Tibial nerve (tissue), 4 donors: ENCODE measurements at regions not wholly inside any gene's neighbourhood (a gene's known extent, or its start where the extent isn't known, plus 50 kb on each side); places are given as distances from the start of the nearest gene placed in this dataset.

Experiments used
- DNase-seq, 2 donors: peaks; one replicate each; pipeline ENCODE4 v3.0.0-alpha.2; 2019; ENCODE audit warnings: low spot score in 2 of 2
- H3K27ac ChIP-seq, 4 donors: fragments of 200-600 bp; sonication (generic) in 3 of 4; one replicate each; pipeline ENCODE4 v1.5.1; 2017 to 2019; ENCODE audit warnings: mild to moderate bottlenecking in 1 of 4
- H3K27me3 ChIP-seq, 2 donors: fragments of 200-600 bp; sonication (generic) in 1 of 2; one replicate each; pipeline versions ENCODE4 v1.5.1 to v1.6.0; 2017 to 2019
- H3K36me3 ChIP-seq, 3 donors: fragments of 200-600 bp; sonication (generic); one replicate each; pipeline ENCODE4 v1.5.1; 2018 to 2019
- H3K4me1 ChIP-seq, 4 donors: fragments of 200-600 bp; sonication (generic) in 3 of 4; one replicate each; pipeline ENCODE4 v1.5.1; 2017 to 2019
- H3K4me3 ChIP-seq, 4 donors: fragments of 200-600 bp; sonication (generic) in 3 of 4; one replicate each; pipeline ENCODE4 v1.5.1; 2017 to 2019; ENCODE audit warnings: mild to moderate bottlenecking in 1 of 4, moderate library complexity in 1 of 4
- H3K9me3 ChIP-seq, 4 donors: fragments of 200-600 bp; sonication (generic) in 3 of 4; one replicate each; pipeline ENCODE4 v1.5.1; 2017 to 2019
- CTCF ChIP-seq, 5 experiments: fragments of 200-600 bp in 3 of 5; fragments of 450-650 bp in 2 of 5; sonication (generic) in 3 of 5; IDR thresholded peaks; one replicate each; pipeline ENCODE4 v1.5.1; 2016 to 2019; ENCODE audit warnings: antibody characterized with exemption in 5 of 5, mild to moderate bottlenecking in 3 of 5, moderate library complexity in 2 of 5
- EP300 ChIP-seq, 2 donors: sonication (generic); formaldehyde crosslinking; IDR thresholded peaks; one replicate each; pipeline ENCODE4 v1.6.1; 2017; ENCODE audit warnings: antibody characterized with exemption in 2 of 2, mild to moderate bottlenecking in 1 of 2
- POLR2A ChIP-seq, 2 donors: fragments of 450-650 bp; IDR thresholded peaks; one replicate each; pipeline ENCODE4 v1.6.1; 2017; ENCODE audit warnings: antibody characterized with exemption in 2 of 2, mild to moderate bottlenecking in 2 of 2, moderate library complexity in 2 of 2
- WGBS, 2 donors: methylation state at CpG; one replicate each; pipeline ENCODE4 v1.1.5; 2018; 5-methylcytosine and 5-hydroxymethylcytosine counted together

DNA sequence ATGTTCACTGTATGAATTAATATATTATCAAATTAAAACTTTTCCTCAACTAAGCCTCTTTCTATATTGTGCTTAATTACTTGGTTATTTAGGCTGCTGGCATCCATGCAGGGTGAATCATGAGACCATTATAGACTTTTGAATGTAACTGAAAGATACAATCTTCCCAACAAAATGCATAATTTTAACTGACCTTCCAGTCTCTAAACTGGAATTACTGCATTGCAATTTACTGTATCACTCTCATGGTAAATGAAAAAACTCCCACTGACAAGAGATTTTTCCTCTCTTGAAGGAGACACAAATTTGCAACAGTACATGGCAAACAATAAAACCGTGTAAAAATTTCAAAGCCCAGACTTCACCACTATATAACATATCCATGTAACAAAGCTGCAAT is 349.5 kb downstream of the DRD1 start:
- Histone ChIP-seq H3K36me3 (no peaks in the 10 kb centered on the region), H3K27me3 (no peaks in the 10 kb centered on the region), H3K4me1 (no peaks in the 10 kb centered on the region), H3K4me3 (no peak overlapping the region), H3K27ac (no peak overlapping the region), H3K9me3 (peaks cover 0 to 4% (median 0%) of the 10 kb centered on the region in 4 donors)
- DNase-seq = no peak
- no peak for TF ChIP-seq EP300 (IDR thresholded peaks at IDR 0.05)
- TF ChIP-seq CTCF (IDR thresholded peaks at IDR 0.05) = no peak
- TF ChIP-seq POLR2A (IDR thresholded peaks at IDR 0.05) = no peak
- WGBS, 2 donors = 46 to 60% methylated on average over 1 of the region's 1 CpG

- Histone ChIP-seq H3K36me3 (no peaks in the 10 kb centered on the region), H3K27me3 (no peaks in the 10 kb centered on the region), H3K4me3 (no peak overlapping the region), H3K27ac (no peak overlapping the region), H3K4me1 (no peaks in the 10 kb centered on the region), H3K9me3 (peaks cover 0 to 4% (median 0%) of the 10 kb centered on the region in 4 donors)
- WGBS, 2 donors = 75 to 83% methylated on average over 3 of the region's 3 CpGs
- no peak for DNase-seq
- TF ChIP-seq EP300 (IDR thresholded peaks at IDR 0.05) = no peak
- no peak for TF ChIP-seq POLR2A (IDR thresholded peaks at IDR 0.05)
- TF ChIP-seq CTCF (IDR thresholded peaks at IDR 0.05) = no peak
These were observed 351.3 kb downstream of the DRD1 start for GRCh38 chr5:175092691-175093090.

- Histone ChIP-seq H3K27me3 (no peaks in the 10 kb centered on the region), H3K4me1 (no peaks in the 10 kb centered on the region), H3K4me3 (no peak overlapping the region), H3K9me3 (no peaks in the 10 kb centered on the region), H3K27ac (no peak overlapping the region), H3K36me3 (no peaks in the 10 kb centered on the region)
- DNase-seq = no peak
- WGBS, 2 donors = 71 to 83% methylated on average over 6 of the region's 6 CpGs
- no peak for TF ChIP-seq CTCF (IDR thresholded peaks at IDR 0.05)
These were observed 355.0 kb downstream of the DRD1 start for GRCh38 chr5:175088963-175089362.

GRCh38 chr5:175082866-175083590 is 358.6 kb downstream of the MSX2 start:
- WGBS, 2 donors = 84 to 85% methylated on average over 4 of the region's 4 CpGs
- TF ChIP-seq CTCF (IDR thresholded peaks at IDR 0.05) (no peak), EP300 (IDR thresholded peaks at IDR 0.05) (no peak), POLR2A (IDR thresholded peaks at IDR 0.05) (no peak)
- no peaks in the 10 kb centered on the region for H3K9me3 ChIP-seq
- H3K27me3 ChIP-seq = no peaks in the 10 kb centered on the region
- H3K4me3 ChIP-seq = no peak overlapping the region
- H3K36me3 ChIP-seq = no peaks in the 10 kb centered on the region
- no peak overlapping the region for H3K27ac ChIP-seq
- no peaks in the 10 kb centered on the region for H3K4me1 ChIP-seq
- no peak for DNase-seq

DNA sequence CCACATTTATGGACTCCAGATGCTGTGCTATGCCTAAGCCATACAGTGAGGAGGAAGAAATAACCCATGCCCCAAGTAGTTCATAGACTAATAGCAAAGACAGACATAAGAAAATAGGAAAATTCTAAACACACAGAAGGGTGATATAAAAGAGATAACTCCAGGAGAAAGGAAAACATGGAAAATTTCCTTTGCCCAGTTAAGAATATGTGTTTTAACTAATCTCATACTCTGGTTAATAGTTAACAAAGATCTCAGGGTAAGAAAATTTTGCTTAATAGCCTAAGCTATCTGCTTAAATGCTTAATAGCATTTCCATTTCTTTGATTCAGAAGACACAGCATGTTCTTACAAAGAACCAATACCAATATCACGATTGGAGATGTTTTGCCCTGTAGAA is 358.0 kb downstream of the MSX2 start:
- Histone ChIP-seq H3K36me3 (no peaks in the 10 kb centered on the region), H3K9me3 (no peaks in the 10 kb centered on the region), H3K4me1 (no peaks in the 10 kb centered on the region), H3K27me3 (no peaks in the 10 kb centered on the region), H3K4me3 (no peak overlapping the region), H3K27ac (no peak overlapping the region)
- no peak for TF ChIP-seq POLR2A (IDR thresholded peaks at IDR 0.05)
- no peak for TF ChIP-seq CTCF (IDR thresholded peaks at IDR 0.05)
- TF ChIP-seq EP300 (IDR thresholded peaks at IDR 0.05) = no peak
- WGBS, 2 donors = 48% methylated on average over 1 of the region's 1 CpG
- DNase-seq = no peak
